ENCODE measurements at regions not wholly inside any gene's neighbourhood (a gene's known extent, or its start where the extent isn't known, plus 50 kb on each side); places are given as distances from the start of the nearest gene placed in this dataset.

DNA sequence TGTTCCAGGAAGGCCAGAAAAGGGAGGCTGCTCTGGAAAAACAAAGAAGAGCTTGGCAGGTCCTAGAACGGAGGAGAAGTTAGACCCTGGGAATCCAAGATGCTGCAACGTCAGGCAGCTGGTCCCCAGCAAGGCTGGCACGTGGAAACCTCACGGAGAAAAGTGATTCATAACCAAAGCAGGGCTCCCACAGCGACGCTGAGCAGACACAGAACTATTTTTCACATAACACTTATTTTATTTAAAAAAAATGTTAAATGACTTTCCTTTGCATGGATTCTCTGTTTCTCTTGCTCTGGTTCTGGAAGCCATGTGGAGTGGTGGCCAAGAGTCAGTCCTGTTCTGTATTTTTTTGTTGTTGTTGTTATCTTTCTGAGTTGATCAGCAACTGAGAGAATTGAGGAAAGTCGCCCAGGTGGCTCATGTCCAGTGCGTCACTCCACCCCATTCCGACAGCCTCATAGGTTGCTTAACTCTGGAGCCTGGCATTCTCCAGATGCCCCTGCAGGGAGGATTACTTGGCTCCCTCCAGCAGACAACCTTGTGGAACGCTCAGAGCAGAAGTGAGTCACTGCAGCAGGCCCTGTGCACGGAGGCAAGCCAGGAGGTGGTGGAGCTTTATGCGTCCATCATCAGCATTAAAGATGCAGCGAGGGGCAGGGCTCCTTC is 229.9 kb upstream of the HDAC4 start:
- no peak for DNase-seq (ENCODE audit: low read depth in 2 of 2)

DNA sequence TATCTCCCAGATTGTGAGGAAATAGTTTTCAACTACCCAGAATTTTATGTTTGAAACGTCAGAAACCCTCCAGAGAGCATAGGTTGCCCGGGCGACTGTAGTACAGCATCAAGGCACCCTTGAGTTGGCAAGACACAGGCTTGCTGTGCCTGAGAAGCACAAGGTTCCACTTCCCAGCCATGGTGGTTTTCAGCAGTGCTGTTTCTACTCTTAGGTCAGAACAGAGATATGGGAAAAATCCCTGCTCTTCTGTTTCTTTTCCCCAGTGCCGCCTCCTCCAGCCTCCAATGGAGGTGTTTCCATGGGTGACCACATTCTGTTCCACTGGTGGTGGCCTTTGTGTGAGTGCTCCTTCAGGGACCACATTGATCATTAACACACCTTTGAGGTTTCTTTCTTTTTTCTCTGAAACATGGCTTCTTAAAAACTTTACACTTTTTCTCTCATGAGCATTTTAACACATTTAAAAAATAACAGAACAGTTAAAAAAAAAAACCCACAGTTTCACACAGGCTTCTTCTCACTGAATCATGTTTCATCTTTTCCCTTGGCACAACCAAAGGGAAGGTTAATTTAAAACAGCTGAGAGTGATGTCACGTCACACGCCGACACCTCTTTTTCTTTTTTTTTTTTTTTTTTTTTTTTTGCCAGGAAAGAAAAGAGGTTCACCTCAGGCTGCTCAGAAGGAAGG is 229.3 kb upstream of the HDAC4 start:
- no peak for DNase-seq (ENCODE audit: low read depth in 2 of 2)

DNA sequence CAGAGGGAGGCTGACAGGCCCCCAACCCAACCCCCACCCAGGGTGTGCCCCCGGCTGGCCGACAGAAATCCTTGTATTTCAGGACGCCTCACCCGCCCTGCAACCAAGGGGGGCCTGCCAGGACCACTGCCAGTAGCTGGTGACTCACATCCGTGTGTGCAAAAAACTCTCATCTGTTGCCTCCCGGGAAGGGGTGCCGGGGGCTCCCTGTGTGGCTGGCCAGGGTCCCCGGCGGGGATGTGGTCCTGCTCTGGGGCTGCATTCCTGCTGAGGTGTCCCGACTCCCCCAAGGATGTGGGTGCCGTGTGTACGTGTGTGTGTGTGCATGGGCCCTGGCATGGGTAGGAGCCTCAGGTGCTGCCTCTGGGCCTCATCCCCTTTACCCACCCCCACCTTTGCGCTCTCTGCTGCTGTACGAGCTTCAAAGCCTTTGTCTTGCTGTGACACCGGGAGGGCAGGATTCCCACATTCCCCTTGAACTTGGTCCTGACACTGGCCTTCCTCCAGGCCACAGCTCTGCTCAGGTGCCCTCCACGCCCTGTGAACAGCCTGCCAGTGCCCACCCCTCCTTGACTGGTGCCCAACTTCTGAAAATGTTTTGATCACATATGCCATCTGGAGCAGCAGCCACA is 226.3 kb upstream of the HDAC4 start:
- no peak for DNase-seq (ENCODE audit: low read depth in 2 of 2)

DNA sequence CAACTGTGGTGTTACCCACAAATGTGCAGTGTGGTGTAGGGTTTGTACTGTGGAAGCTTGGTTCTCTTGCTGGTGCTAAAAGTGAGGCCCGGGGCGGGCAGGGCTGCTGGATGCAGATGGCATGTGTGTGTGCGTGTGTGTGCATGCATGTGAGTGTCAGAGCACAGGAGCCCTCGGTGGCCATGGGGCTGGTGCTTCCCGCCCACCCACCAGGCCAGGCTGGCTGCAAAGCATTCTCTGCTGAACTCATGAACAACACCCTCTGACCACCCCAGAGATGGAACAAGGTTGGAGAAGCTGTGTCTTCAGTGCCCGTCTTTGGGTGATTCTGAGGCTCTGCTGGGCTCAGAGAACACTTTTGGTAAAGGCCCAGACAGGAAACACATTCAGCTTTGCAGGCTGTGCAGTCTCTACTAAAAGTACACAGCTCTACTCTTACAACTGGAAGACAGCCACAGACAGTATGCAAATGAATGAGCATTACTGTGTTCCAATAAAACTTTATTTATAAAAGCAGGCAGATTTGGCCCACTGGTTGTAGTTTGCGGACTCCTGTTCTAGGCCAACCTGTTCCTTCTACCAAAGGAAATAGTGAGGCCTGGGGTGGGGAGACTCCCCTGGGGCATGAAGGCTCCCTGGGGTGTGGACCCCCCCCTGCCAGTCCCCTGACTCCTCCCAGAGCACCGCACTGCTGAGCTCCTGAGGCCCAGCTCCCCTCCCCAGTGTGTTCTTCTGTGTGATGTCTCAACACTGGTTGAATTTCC is 225.3 kb upstream of the HDAC4 start:
- DNase-seq (ENCODE audit: low read depth in 2 of 2) = no peak

DNA sequence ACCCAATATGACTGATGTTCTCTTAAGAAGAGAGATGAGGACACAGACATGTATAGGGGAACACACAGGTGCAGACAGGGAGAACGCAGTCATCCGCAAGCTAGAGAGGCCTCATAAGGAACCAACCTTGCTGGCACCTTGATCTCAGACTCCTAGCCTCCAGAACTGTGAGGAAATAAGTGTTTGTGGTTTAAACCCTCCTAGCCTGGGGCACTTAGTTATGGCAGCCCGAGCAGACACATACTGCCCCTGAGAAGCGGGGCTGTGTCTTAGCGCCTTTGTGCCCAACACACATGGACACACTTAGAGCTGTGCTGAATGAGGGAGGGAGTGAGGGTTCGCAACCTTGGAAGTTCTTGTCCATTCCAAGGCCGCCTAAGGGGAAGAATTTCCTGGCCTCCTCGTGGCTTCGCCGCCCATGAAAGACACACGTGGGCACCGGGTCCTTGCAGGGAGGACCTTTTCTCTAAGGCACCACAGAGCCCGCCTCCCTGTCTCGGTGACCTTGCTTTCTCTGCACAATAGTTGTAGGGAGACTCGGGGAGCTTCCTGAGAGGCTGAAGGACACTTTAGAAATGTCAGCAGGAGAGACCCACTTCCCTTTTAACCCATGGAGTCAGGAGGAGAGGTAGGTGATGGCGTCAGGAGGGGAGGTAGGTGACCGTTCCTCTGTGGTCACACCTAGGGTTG is 224.5 kb upstream of the HDAC4 start:
- no peak for DNase-seq (ENCODE audit: low read depth in 2 of 2)

DNA sequence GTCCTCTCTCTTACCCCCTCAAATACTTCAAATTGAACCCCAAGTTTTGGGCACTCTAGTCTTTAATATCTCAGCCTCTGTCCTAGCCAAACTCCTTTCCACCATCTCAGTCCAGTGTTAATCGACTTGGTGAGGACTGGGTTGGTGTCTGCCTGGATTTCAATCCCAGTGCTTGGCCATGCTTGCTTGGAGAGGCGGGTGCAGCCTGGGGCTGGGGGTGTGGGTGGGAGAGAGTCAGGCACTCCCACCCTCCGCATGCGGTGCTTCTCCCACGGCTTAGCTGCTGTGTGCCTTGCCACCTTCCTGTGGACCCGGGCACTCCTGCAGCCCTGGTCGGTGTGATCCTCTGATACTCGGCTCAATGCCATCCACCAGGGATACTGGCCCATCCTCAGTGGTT is 220.8 kb upstream of the HDAC4 start:
- no peak for DNase-seq (ENCODE audit: low read depth in 2 of 2)

DNA sequence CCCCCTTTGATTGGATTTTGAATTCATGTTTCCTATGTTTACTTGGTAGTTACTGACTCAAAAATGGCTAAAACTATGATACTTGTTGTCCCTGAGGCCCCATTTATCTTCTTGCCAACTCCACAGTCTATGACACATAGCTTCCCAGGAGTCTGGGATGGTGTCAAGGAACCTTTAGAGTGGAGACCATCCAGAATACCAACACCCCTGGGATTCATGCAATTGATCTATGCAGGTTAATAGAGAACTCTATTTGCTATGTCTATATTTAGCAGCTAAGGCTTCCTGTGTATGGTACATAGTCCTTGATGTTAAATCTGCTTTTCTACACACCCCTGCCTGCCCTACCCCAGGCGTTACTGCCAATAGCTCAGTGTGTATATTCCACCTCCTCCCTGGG is 218.5 kb upstream of the HDAC4 start:
- no peak for DNase-seq (ENCODE audit: low read depth in 2 of 2)

DNA sequence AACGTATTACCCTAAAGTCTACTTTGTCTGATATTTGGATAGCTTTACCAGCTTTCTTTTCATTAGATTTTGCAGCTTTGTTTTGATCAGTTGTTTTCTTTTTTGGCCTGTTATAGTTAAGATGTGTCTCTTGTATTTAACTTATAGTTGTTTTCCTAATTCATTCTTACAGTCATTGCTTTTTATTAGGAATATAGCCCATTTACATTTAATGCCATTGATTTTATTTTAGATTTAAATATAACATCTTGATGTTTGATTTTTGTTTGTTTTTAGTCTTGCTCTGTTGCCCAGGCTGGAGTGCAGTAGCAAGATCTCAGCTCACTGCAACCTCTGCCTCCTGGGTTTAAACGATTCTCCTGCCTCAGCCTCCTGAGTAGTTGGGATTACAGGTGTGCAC is 215.9 kb upstream of the HDAC4 start:
- no peak for DNase-seq (ENCODE audit: low read depth in 2 of 2)

DNA sequence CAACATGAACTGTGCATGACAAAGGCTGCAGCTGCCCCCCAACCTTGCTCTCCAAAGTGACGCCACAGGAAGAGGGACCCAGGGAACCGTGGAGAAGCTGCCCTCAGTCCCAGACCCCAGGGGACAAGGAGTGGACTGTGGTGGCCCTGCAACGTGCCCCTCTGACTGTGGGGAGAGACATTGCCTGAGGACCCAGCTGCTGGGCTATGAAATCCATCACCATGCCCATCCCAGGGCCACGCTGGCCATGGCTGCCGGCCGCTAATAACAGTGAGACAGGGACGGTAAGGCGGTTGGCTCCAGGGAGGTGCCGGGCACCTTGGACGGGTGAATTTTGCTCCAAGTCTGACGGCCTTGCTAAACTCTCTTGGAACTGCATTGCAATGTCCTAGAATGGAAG is 211.3 kb upstream of the HDAC4 start:
- no peak for DNase-seq (ENCODE audit: low read depth in 2 of 2)

DNA sequence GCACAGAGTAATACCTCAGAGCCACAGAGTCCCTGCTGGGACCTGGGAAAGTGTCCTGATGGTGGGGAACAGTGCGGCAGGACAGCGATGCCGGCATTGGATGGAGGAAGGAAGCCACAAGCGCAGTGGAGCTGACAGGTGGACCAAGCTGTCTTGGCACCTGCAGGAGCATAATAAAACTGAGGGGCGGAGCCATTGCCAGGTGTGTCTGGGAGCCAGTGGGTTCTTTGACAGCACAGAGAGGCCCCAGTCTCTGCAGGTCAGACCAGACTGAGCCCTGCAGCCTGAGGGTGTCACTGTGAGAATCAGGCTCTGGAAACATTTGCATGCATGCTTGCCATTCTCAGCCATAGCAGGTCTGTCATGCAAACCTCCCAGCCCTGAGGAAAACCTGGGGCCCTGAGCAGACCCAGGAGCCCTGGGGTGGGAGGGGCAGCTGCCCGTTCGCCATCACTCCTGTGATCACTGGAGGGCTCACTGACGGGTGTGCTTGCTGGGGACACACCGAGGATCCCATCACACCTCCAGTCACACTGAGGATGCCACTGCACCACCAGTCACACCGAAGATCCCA is 210.5 kb upstream of the HDAC4 start:
- no peak for DNase-seq (ENCODE audit: low read depth in 2 of 2)

DNA sequence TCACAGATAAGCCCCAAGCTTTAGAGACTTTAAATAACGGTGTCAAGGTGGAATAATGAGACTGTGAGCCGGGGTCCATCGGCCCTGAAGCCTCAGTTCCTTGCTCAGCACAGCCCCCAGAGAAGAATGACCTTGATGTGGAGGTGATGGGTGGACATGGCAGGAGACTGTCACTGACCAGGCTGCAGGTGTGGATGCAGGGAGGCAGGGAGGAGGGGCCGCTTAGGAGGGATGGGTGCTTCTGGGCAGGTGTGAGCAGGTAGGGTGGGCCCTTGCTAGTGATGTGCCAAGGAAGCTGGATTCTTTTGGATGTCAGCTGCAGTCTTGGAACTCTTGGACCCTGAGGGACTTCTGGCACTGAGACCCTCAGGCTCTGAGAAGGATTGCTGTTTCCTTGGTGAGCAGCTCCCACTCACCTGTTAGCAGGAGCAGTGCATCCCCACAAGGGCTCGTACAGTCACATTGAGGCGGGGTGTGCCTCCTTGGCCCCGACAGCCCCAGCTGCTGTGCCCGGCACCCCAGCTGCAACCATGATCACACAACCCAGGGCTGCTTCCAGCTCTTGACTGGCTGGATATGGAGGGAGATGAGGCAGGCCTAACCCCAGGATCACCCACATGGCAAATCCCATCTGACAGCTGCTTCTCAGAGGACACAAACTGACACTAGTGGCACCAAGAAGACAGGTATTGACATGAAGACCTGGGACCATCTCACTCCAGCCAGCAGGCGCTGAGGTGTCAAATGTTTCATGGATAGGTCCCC is 209.8 kb upstream of the HDAC4 start:
- no peak for DNase-seq (ENCODE audit: low read depth in 2 of 2)

DNA sequence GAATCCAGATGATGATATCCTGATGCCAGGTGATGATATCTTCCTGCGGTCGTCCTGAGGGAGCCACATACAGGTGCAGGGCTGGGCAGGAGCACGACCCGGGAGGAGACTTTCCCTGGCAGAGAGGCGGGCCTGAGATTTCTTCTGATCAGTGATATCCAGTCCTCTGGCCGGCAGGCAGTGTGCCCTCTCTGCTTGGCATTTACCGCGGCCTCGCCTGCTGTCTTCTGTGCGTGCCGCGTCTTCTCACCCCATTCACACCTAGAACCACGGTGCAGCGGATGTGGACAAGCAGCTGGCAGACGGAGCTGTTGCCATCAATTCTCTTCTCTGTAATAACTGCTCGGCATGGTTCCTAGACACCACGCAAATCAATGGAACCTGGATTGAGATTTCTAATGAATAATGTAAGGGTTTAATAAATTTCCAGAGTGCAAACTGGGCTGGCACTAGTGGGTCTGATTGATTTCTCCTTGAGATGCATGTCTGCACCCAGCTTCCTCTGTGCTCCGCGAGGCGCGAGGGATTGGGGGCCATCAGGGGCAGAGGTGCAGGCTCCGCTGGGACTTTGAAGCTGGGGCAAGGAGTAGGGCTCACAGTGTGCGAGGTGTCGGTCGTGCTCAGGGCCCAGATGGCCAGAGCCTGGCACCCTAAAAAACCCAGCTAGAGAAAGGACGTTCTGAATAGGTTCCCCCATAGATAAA is 208.9 kb upstream of the HDAC4 start:
- no peak for DNase-seq (ENCODE audit: low read depth in 2 of 2)

DNA sequence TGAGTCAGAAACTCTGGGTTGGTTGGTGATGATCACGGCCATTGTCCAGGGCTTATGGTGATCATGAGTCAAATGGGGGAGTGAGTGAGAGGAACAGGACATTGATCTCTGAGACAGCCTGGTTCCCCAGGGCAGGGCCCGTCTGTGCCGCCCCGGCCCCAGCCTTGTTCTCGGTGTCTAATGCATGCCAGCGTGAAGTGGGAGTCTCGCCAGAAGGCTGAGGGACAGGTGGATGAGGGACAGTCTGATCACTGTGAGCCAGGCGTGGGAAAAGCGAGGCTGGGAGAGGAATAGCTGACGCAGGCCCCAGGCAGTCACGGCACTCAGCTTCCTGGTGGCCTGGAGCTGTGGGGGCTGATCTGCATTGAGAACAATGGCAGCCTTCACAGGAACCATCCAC is 208.3 kb upstream of the HDAC4 start:
- DNase-seq (ENCODE audit: low read depth in 2 of 2) = no peak

DNA sequence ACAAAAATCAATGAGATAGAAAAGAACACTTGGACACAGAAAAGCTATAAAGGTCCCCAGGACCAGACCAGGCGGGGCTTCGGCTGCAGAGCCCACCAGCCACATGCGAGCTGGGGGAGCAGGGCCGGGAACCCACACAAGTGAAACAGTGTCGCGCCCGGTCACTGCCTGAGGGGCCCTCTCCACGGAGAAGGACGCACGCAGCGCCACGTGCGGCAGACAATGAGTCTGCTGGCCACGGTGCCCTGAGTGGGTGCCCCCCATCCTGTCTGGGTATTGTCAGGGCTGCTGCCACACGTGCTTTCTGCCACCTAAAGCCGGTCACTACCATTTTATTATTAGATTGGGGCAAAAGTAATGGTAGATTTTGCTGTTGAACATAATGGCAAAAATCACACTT is 207.9 kb upstream of the HDAC4 start:
- no peak for DNase-seq (ENCODE audit: low read depth in 2 of 2)

DNA sequence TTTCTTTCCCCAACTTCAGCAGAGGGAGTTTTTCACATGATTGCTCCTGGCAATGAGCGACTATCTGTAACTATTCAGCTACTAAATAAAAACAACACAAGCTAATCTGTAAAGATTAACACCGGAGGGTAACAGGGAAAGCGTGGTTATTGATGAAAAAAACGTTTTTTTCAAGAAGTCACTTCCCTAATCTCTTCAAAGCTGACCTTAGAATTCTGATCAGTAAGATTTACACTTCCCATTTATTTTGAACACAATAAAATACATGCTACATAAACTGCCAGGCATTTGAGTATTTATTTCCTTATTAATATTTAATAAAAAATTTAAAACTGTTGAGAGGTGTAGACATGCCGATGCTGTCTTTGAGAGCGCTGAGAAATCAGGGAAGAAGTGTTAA is 207.4 kb upstream of the HDAC4 start:
- no peak for DNase-seq (ENCODE audit: low read depth in 2 of 2)

DNA sequence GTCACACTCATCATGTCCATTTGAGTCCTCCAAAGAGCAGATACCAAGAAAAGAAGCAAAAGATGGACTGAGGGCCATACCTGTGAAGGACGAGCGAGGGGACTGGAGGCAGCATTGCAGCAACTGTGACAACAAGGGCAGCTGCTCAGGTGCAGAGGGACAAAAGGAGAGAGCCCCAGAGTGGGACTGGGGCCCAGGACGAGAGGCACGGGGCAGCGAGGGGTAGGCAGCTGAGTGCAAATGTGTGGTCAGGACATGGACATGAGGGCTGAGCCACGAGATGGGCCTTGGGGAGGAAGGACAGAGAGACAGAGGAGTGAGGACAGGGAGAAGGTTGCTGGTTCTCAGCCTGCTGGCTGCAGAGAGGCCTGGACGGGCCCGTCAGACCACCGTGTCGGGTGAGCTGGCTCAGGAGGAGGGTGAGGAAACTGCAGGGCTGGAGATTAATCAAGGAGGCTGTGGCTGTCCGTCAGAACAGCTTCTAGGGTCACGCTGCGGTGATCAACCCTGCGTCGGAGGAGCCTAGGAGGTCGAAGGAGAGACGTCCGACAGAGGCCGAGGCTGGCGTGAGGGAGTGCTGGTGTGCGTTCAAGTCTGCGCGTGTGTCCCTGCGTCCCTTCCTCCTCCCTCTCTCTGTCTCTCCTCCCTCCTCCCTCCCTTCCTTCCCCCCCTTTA is 206.8 kb upstream of the HDAC4 start:
- no peak for DNase-seq (ENCODE audit: low read depth in 2 of 2)

DNA sequence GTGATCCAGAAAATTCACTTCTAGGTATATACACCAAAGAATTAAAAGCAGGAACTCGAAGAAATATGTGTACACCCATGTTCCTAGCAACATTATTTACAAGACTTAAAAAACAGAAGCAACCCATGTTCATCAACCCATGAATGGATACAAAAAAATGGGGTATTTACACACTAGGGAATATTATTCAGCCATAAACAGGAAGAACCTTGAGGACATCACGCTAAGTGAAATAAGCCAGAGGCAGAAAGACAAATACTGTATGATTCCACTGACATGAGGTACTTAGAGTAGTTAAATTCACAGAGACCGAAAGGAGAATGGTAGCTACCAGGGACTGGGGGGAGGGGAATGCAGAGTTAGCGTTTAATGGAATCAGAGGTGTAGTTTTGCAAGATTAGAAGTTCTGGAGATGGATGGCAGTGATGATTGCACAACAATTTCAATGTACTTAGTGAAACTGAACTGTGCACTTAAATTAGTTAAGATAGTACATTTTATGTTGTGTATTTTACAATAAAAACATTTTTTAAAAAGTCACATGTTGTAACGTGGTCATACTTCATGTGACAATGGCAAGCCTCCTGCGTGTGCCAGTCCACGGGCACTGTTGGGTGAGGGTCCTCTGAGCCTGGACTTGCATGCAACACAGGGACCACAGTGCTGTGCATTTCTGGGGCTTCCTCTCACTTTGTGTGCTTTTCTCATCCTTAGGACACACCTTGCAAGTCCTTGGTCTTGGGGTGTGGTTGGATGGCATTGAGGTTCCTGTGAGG is 206.1 kb upstream of the HDAC4 start:
- no peak for DNase-seq (ENCODE audit: low read depth in 2 of 2)

DNA sequence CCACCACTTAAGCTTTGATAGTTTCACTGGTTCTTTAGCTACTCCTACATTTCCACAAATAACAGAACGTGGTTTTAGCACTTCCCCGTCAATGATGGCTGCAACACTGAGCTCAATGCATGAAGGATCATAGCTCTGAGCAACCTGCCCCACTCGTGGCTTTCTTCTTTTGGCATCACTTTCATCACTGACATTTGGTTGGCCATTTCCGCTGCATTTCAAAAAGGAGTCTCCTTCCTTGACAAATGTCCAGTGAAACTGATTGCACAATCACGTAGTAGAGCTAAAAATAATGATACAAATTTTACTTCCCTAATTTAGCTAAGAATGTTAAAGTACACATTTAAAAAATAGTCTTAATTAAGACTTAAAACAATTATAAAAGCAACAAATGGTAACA is 205.2 kb upstream of the HDAC4 start:
- no peak for DNase-seq (ENCODE audit: low read depth in 2 of 2)

DNA sequence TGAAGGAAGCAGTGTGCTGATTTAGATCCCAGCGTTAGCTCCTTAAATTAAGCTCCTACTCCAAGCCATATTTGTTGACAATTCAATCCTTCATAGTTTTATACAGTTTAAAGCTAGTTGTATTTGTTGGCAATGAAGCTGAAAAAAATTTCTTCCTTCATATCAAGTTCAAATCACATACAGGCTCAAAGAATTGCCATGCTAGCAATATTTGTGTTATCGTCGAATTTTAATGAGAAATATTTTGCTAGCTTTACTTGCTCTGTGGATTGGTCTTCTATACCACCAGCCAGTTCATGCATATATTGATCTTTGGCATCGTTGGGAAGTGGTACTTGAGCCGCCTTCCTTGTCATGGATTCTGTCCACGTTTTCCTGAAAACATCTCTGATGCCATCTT is 204.6 kb upstream of the HDAC4 start:
- DNase-seq (ENCODE audit: low read depth in 2 of 2) = no peak

All from activated CD4-positive, alpha-beta T cell treated with anti-CD3 and anti-CD28 coated beads for 24 hours (primary cell).